ACHN (cell line): ENCODE measurements at regions not wholly inside any gene's neighbourhood (a gene's known extent, or its start where the extent isn't known, plus 50 kb on each side); places are given as distances from the start of the nearest gene placed in this dataset.
A peak's percentile ranks its signal among the peaks of the same experiment; 100 is the strongest.

Source experiments
- DNase-seq: peaks from one replicate; pipeline ENCODE4 v3.0.0-alpha.2; 2015
- in situ Hi-C: cut with HindIII; loops from 2 replicates; pipeline ENCODE4 v1.10.0; 2017; ENCODE audit warnings: low sequenced_read_pairs, low pct_ligation_motif_present, low pct_unique_long_range_greater_than_20kb

DNA sequence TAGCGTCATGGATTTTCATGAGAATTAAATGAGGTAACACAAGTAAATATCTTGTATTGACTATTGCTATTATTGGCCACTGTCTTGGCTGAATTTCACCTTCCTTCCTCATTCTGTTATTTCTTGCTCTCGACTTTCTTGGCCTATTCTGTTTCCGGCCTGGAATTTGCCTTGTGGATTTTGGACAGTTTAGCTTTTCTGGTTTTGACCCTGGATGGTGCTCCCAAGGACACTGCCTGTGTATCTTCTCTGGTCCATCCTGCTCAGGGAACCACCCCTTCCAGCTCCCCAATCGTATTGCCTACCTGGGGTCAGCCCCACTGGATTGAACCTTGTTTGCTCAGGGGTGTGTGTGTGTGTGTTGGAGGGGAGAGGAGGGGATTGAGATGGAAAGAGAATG is 376.2 kb upstream of the C2CD4B start:
- DNase-seq: no peak
- in situ Hi-C loops: no loop called here

DNA sequence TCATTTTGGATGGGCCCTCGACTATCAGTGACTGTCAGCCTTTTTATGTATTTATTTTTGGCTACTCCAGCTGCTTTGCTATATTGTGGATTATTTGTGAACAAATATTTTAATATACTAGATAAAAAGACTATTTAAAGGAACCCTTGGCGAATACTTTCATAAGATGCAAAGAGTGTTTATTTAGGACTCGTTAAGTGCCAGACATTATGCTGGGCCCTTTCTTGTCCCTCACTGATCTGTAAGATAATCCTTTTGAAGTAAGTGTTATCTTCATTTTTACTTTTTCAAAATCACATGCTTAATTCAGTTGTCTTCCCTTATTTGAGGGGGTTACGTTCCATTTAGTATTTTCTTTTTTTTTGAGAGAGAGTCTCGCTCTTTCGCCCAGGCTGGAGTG is 376.8 kb upstream of the C2CD4B start:
- in situ Hi-C loops: no loop called here
- no peak for DNase-seq

DNA sequence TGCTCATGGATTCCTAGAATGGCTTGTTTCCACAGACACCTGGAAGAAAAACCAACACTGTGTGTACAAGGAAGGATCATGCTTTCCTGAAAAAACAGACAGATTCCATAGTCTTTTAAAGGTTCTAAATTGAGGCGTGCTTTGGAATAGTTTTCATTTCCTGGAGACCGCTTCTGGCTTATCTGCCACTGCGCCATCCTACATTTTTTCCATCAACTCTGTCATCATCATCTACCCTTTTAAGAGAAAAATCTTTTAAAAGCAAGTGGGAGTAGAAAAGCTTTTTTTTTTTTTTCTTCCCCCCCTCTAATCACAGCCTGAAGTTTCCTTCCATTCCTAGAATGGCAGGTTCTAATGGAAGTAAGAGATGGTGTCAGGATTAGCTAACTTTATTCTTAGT is 379.4 kb upstream of the C2CD4B start:
- in situ Hi-C loops: no loop called here
- DNase-seq: no peak

DNA sequence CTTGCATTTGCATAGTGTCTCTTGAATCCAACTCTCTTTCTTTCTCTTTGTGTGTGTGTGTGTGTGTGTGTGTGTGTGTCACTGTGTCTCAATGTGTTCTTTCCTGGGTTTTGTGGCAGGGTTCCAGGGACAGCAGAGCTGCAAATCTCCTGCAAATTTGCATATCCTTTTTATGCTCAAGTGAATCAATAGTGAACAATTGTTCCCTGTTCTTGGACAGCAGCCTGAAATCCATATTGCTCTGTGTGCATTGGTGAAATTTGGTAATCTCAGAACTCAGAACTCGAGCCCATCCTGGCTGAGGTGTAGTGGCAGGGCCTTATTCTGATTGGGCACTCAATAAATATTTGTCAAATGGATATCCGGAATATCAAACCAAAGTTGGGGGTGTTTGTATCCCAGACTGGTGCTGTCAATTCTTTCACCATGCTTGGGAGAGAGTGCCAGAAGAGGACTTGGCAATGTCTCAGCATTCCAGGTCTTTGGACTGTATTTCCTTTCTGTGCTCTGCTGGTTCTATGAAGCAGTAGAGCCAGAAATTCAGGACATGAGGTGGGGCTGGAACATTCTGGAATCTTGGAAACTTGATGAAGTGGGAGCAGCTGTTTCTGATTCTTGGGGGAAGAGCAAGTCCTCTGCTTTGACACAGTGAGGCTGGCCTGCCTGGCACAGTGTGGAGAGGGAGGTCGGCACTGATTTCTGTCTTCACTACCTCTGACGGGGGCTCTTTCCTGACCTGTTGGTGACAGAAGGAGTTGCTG is 380.6 kb upstream of the C2CD4B start:
- in situ Hi-C loops: no loop called here
- peak; percentile 45 for DNase-seq

DNA sequence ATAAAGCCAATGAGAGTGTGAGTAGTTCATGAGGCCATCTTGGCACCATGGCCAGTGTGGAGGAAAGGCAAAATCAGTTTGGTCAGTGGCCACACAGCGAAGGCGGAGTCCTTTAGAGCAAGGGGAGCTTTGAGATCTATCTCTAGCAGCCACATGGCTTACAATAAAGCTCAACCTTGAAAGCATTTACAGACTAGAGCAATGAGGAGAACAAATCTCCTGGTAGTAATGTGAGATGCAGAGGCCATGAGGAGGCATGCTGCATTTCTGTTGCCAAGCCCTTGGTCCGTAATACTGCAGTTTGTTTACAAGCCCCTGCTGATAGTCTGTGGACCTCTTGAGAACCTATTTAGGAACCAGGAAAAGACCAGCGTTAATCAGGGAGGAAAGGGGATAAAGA is 381.5 kb upstream of the C2CD4B start:
- no peak for DNase-seq
- in situ Hi-C loops: no loop called here

DNA sequence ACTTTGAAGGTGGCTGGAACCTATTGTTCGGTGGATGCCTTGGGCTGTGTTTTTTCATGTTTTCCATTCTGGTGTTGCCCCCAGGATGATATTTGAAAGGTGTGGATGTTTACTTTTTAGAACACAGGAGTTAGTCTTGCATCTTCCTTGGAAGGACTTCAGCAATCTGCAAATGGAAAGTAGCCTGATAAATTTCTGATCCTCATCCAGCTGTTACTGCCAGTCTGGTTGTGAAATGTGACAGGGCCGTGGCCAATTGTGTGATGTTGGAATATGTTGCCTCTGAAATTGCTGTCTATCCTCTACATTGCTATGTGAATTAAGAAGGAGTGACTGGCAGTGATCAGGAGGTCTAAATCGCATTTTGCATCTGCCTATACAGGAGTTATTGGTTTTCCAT is 382.5 kb upstream of the C2CD4B start:
- in situ Hi-C loops: no loop called here
- no peak for DNase-seq

DNA sequence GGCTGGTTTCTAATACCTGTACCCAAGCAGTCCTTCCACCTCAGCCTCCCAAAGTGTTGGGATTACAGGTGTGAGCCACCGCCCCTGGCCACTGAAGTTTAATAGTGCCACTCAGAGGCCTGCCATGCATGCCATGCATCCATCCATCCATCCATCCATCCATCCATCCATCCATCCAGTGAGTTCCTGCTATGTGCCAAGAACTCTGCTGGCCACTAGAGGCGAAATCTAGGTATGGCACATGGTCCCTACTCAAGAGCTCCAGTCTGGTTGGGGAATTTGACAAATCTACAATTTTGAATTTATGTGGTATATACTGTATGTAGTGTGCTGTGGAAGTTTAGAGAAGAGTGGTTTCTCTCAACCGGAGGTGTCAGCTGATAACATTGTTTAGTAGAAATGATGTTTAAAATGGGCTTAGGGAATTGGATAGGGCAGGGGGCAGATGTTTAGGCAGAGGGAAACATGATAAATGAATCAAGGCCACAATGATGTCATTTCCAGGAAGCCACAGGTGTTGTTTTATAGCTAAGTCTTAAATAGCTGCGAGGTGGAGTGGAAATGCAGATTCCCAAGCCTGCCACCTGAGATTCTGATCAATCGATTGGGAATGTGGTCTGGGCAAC is 384.4 kb upstream of the C2CD4B start:
- in situ Hi-C loops: no loop called here
- DNase-seq: peak; percentile 50

DNA sequence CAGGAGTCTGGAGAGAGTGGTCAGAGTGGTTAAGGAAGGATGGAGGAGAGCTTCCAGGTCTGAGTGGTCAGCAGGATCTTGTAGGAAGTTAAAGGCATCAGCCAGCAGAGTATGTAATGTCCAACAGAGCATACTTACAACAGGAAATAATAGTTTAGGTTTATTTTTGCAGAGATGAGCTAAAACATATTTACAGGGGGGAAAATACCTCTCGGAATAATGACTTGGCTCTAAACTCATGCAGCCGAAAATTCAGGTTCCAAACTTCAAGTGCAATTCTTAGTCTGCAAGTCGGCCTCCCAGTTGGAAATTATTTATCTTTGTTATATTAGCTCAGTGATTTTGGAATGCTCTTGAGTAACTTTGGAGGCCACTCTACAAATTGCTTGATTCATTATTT is 385.0 kb upstream of the C2CD4B start:
- in situ Hi-C loops: no loop called here

DNA sequence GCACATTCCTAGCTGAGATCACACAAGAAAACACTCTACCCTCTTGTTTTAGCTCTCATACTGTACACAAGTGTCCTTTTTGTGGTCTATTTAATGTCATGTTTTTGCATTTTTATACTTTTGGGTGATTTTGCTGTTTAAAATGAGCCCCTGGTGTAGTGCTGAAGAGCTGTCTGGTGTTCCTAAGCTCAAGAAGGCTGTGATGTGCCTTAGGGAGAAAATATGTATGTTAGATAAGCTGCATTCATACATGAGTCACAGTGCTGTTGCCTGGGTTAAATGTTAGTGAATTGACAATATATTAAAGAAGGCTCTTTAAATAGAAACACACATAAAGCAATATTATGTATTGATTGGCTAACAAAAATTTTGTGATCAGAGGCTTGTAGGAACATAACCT is 387.4 kb upstream of the C2CD4B start:
- in situ Hi-C loops: no loop called here
- DNase-seq: no peak

More for the DNA sequence above, 385.0 kb upstream of the C2CD4B start:
- no peak for DNase-seq

DNA sequence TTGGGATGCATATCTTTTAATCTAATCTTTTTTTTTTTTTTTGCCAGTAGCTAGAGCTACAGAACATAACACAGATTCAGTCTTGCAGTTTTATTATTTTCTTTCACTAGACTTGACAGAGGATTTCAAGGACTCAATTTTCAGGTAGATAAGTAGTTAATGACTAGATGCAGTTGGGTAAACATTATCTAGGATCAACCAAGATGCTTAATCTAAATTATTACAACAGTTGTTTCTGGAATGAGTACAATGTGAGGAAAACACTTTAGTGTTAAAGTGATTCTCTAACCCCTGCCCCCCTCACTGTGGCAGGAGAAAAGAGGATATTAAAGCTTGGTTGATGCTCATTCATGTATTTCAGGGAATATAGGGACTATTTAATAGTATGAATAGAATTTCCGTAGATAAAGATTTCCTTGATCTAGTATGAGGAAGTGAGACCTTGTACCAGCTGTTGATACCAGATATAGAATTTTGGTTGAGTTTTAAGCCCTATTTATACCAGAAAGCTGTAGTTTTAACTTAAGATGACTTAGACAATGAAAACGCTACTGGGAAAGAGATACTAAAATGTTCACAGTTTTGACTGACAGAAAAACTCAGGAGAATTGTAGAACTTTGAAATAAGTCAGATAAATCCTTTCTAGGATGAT is 389.0 kb upstream of the C2CD4B start:
- in situ Hi-C loops: no loop called here
- no peak for DNase-seq

DNA sequence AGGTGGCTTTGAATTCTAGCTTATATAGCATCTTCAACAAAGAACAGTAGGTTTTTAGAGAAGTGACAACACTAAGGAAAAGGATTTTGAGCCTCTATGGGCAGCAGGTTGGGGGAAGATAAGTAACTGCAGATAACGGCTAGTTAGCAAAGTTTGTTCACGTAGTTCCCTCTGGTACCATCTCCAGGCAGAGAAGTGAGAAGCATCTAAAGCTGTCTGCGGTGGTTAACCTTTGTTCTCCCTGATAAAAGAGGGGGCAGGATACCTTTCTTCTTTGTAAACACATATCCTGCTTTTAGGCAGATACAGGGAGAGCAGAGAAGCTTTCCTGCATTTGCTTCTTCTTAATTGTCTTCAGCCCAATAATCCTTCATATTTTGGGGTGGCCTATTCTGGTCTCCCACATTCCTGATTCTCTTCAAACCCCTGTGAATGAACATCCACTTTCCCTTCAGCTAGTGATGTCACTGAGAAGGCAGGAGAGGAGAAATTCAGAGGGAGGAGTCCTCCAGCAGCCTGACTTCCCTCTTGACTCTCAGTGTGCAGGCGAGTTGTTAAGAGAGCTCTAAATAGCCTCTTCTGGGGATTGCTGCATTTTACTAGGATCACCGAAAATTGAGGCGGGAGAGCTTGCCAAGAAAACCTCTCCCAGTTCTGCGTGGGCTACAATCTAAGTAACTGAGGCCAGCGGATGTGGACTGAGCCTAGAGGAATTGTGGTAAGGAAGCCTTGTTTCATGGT is 393.7 kb upstream of the C2CD4B start:
- in situ Hi-C loops: no loop called here
- no peak for DNase-seq

DNA sequence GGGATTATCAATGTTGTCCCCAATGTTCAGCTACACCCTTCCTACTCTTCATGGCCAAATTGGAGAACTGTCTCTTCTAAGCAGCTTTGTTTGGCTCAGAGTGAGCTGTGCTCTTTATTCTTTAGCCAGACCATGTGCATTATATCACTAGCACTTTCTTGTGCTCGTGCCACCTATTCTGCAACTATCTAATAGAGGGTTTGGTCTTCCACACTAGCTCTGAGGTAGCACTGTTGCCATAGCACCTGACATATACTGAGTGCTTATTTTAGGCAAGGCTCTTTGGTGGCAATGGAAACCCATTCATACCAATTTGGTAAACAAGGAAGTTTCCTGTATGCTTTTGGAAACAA is 394.3 kb upstream of the C2CD4B start:
- in situ Hi-C loops: no loop called here
- no peak for DNase-seq

DNA sequence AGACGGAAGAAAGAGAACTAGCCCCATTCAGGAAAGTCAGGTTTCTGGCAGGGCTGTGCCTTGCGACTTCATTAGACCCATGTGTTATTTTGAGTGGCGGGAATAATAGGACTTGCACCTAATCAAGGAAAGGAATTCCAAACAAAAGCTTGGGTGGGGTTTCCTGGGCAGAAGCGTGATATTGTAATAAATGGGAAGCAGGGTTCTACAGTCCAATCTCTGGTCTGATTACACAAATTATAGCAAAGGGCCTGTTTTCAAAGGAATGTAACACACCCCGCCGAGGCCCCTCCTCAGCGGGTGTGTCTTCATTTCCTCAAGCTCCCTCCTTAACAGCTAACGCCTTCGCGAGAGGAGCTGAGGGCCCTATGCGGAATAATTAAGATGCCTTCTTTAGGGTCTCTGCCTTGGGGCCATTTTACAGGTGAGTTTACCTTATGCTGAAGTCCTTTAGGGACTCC is 396.0 kb upstream of the C2CD4B start:
- in situ Hi-C loops: no loop called here
- DNase-seq: no peak

DNA sequence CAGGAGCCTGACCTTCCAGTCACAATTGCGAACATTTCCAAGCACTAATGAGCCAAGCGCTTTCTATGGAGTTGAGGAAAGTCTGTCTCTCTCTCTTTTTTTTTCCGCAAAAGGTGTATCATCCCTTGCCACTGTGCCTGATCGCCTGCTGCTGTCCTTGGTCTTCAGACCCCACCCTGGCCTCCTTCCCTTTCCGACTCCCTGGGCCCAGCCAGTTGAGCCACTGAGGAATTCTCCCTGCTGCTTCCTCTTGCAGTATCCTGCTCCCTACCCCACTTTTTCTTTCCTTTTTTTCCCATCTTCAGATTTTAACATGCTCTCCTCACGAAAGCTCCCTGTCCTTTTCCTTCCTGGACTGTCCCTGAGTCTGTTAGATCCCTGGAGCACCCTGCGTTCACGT is 396.5 kb upstream of the C2CD4B start:
- DNase-seq: no peak
- in situ Hi-C loops: no loop called here

DNA sequence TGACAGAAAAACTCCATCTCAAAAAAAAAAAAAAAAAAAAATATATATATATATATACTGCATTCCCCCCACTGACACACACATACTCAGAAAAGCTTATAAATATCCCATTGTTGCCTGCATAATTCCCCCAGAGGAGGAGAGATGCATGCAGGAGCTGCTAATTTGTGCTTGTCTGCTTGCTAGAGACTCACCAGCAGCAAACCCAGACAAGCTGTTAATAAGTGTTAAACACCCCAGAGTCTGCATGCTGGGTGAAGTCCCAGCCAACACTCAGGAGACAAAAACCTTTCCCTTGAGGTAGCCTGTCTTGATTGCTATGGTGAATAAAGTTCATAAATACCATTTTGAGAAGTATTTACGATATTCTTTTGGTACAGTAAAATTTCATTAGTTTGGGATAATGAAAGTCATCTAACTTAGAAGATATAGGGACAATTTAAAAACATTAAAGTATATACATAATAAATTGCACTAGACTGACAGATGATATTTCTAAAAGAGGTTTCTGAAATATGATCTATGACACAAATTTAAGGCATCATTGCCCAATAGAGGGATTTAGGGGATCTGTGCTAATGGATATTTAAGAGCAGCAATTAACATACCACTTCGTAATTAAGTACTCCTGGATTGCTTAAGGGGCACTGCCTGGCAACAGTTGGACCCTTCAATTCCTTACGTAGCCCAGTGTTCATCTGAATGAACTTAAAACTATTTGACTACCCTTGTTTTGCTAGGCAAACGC is 400.0 kb upstream of the C2CD4B start:
- peak; percentile 25 for DNase-seq
- in situ Hi-C loops: no loop called here

DNA sequence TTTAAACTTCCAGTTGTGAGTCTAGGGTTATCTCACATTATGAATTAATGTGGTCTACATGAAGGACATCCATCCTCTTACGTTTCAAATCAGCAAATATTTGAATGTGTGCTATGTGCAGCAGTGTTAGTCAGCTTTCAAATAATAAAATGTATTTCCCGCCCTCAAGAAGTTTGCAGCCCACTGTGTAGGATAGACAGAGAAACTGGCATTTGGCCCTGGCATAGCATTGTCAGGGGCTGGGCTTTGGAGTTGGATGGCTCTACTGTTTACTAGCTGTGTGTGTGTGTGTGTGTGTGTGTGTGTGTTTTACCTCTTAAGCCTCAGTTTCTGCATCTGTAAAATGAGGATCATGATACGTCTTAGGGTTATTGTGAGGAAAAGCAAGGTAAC is 400.5 kb upstream of the C2CD4B start:
- in situ Hi-C loops: no loop called here

DNA sequence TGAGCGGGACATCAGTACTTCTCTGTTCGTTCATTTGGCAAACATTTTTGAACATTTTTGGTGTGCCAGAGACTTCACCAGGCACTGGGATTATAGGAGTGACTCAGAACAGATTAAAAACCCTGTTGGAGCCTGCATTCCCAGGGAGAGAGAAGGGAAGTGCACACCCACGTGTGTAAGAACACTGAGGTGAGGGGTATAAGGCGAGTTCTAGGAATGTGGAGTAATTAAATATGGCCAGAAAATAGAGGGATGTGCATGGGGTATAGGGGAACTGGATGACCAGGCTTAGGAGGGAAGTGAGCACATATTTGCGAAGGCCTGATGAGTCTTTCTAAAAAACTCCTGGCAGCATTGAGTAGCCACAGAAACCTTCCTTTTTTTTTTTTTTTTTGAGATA is 401.2 kb upstream of the C2CD4B start:
- no peak for DNase-seq
- in situ Hi-C loops: no loop called here

More for the DNA sequence above, 400.5 kb upstream of the C2CD4B start:
- no peak for DNase-seq

DNA sequence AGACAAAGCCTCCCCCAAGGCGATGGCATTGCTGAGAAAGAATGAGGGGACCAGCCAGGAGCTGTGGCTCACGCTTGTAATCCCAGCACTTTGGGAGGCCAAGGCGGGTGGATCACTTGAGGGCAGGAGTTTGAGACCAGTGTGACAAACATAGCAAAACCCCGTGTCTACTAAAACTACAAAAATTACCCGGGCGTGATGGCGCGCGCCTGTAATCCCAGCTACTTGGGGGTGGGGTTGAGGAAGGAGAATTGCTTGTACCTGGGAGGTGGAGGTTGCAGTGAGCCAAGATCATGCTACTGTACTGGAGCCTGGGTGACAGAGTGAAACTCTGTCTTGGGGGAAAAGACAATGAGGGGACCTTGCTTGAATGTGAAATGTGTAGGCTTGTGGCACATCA is 402.4 kb upstream of the C2CD4B start:
- in situ Hi-C loops: no loop called here
- DNase-seq: no peak

DNA sequence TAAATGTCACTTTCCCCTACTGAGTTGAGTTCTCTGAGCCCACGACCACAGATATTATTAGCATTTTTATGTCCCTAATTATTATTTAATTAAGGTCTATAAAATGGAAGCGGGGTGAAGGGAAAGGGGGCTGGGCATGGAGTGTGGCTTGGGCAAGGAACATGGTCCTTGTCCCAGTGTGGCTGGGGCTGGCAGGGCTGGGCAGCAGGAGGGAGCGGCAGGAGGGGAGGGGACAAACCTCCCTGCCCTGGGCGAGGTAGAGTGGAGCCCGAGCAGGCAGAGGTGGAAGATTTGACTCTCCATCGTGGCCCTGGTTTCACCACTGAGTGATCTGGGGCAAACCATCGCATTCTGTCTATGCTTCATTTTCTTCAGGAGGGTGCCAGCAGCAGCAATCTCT is 402.9 kb upstream of the C2CD4B start:
- in situ Hi-C loops: no loop called here
- DNase-seq: no peak
